ENCODE measurements at regions not wholly inside any gene's neighbourhood (a gene's known extent, or its start where the extent isn't known, plus 50 kb on each side); places are given as distances from the start of the nearest gene placed in this dataset.
"Not testable (repeated sequence)": the region's sequence is repeated elsewhere in the genome, so short reads cannot be mapped to it uniquely, and the experiment has no call there.

GRCh38 chr1:99441299-99442095, 177.2 kb downstream of the PLPPR4 start:
- 55% methylated on average over 2 of the region's 6 CpGs for WGBS (ENCODE audit: insufficient coverage)
- H3K9me3 ChIP-seq (replicated peaks; ENCODE audit: control insufficient read depth, low read depth, low read length) = no peaks in the 10 kb centered on the region
- no peaks in the 10 kb centered on the region for H3K36me3 ChIP-seq (ENCODE audit: control insufficient read depth, insufficient read depth, low read length)
- no peak overlapping the region for H3K4me3 ChIP-seq (ENCODE audit: low read length)
- H3K4me1 ChIP-seq (ENCODE audit: control insufficient read depth, insufficient read depth, low read length) = no peaks in the 10 kb centered on the region
- no peak overlapping the region for H3K27ac ChIP-seq (ENCODE audit: low read length)
- no peaks in the 10 kb centered on the region for H3K27me3 ChIP-seq (ENCODE audit: control insufficient read depth, insufficient read depth, low read length)
- peak; percentile 64 for DNase-seq

GRCh38 chr1:99444211-99444927, 180.1 kb downstream of the PLPPR4 start:
- H3K36me3 ChIP-seq (ENCODE audit: control insufficient read depth, insufficient read depth, low read length); H3K4me3 ChIP-seq (ENCODE audit: low read length); H3K4me1 ChIP-seq (ENCODE audit: control insufficient read depth, insufficient read depth, low read length); H3K9me3 ChIP-seq (replicated peaks; ENCODE audit: control insufficient read depth, low read depth, low read length); DNase-seq; H3K27me3 ChIP-seq (ENCODE audit: control insufficient read depth, insufficient read depth, low read length): not testable (repeated sequence)
- WGBS (ENCODE audit: insufficient coverage) = 88% methylated on average over 1 of the region's 6 CpGs
- H3K27ac ChIP-seq (ENCODE audit: low read length) = peak overlapping the region; percentile 69

- H3K27ac ChIP-seq (ENCODE audit: low read length) = peak overlapping the region; percentile 69
- no peaks in the 10 kb centered on the region for H3K27me3 ChIP-seq (ENCODE audit: control insufficient read depth, insufficient read depth, low read length)
These were observed 180.8 kb downstream of the PLPPR4 start for GRCh38 chr1:99445071-99445470.

GRCh38 chr1:99445486-99445885, 181.2 kb downstream of the PLPPR4 start:
- no peaks in the 10 kb centered on the region for H3K27me3 ChIP-seq (ENCODE audit: control insufficient read depth, insufficient read depth, low read length)
- no peaks in the 10 kb centered on the region for H3K4me1 ChIP-seq (ENCODE audit: control insufficient read depth, insufficient read depth, low read length)
- no peak overlapping the region for H3K4me3 ChIP-seq (ENCODE audit: low read length)
- no CpG with 5 or more reads among the region's 1 CpG for WGBS (ENCODE audit: insufficient coverage)
- peak; percentile 98 for DNase-seq
- no peaks in the 10 kb centered on the region for H3K9me3 ChIP-seq (replicated peaks; ENCODE audit: control insufficient read depth, low read depth, low read length)
- peak overlapping the region; percentile 65 for H3K27ac ChIP-seq (ENCODE audit: low read length)
- H3K36me3 ChIP-seq (ENCODE audit: control insufficient read depth, insufficient read depth, low read length) = no peaks in the 10 kb centered on the region

More at GRCh38 chr1:99445071-99445470, 180.8 kb downstream of the PLPPR4 start:
- no peak overlapping the region for H3K4me3 ChIP-seq (ENCODE audit: low read length)
- H3K9me3 ChIP-seq (replicated peaks; ENCODE audit: control insufficient read depth, low read depth, low read length) = no peaks in the 10 kb centered on the region
- H3K4me1 ChIP-seq (ENCODE audit: control insufficient read depth, insufficient read depth, low read length) = no peaks in the 10 kb centered on the region
- no peaks in the 10 kb centered on the region for H3K36me3 ChIP-seq (ENCODE audit: control insufficient read depth, insufficient read depth, low read length)
- DNase-seq = peak; percentile 87

DNA sequence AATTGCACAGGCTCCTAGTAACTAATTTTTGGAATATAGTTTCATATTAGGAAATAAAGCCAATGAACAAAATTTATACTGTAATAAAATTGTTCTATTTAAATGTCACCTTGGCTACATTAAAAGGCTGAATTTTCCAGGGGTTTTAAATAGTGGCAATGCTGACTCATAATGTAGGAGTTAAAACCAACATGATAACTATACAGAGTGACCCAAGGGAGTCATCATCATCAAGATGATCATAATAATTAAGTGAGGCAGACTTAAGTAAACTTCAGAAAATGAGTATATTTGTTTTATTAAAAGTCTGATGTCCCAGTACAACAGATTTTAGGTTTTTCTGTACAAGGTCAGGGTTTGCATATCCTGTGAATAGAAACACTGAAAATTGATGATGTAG, 183.4 kb downstream of the PLPPR4 start:
- Histone ChIP-seq H3K9me3 (replicated peaks; ENCODE audit: control insufficient read depth, low read depth, low read length) (no peaks in the 10 kb centered on the region), H3K4me3 (ENCODE audit: low read length) (no peak overlapping the region), H3K27ac (ENCODE audit: low read length) (no peak overlapping the region), H3K4me1 (ENCODE audit: control insufficient read depth, insufficient read depth, low read length) (no peaks in the 10 kb centered on the region), H3K27me3 (ENCODE audit: control insufficient read depth, insufficient read depth, low read length) (no peaks in the 10 kb centered on the region), H3K36me3 (ENCODE audit: control insufficient read depth, insufficient read depth, low read length) (no peaks in the 10 kb centered on the region)
- peak; percentile 59 for DNase-seq

DNA sequence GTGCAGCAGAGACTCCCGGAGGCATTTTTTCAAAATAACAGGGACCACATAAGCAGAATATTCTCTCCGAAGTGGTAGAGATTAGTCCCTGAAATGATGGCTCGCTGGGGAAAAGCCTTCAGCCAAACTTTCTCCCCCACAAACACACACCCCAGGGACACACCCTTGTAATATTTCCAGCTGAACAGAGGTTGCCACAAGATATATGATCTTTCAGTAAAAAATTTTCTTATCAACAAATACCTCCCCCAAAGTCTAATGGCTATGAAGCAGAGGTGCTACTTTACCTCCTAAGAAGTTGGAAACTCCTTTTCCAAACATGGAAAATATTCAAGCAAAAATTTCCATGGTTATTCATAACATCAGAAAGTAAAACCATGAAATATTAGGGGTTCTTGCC, 190.2 kb upstream of the PALMD start:
- Histone ChIP-seq H3K36me3 (ENCODE audit: control insufficient read depth, insufficient read depth, low read length) (no peaks in the 10 kb centered on the region), H3K4me1 (ENCODE audit: control insufficient read depth, insufficient read depth, low read length) (no peaks in the 10 kb centered on the region), H3K4me3 (ENCODE audit: low read length) (no peak overlapping the region), H3K9me3 (replicated peaks; ENCODE audit: control insufficient read depth, low read depth, low read length) (no peaks in the 10 kb centered on the region), H3K27me3 (ENCODE audit: control insufficient read depth, insufficient read depth, low read length) (no peaks in the 10 kb centered on the region), H3K27ac (ENCODE audit: low read length) (no peak overlapping the region)
- WGBS (ENCODE audit: insufficient coverage) = no CpG with 5 or more reads among the region's 3 CpGs
- no peak for DNase-seq

DNA sequence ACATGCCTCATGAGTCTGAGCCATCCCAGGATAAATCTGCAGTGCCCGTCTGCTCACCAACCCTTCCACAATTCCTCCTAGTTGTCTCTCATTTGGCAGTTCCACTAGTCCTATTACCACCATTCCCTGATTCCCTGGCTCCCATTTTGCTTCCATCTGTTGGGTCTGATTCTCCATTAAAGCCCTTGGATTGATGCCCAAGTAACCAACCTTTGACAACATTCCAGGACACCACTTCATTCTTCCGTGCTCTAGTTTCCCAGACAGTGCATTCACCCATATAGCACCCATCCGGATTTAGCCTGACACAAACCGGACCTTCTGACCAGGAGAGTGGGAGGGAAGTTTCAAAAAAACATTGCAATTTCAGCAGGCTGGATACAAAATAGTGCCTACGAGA, 189.4 kb upstream of the PALMD start:
- no peak for DNase-seq
- Histone ChIP-seq H3K27me3 (ENCODE audit: control insufficient read depth, insufficient read depth, low read length) (no peaks in the 10 kb centered on the region), H3K36me3 (ENCODE audit: control insufficient read depth, insufficient read depth, low read length) (no peaks in the 10 kb centered on the region), H3K4me1 (ENCODE audit: control insufficient read depth, insufficient read depth, low read length) (no peaks in the 10 kb centered on the region), H3K27ac (ENCODE audit: low read length) (no peak overlapping the region), H3K9me3 (replicated peaks; ENCODE audit: control insufficient read depth, low read depth, low read length) (no peaks in the 10 kb centered on the region), H3K4me3 (ENCODE audit: low read length) (no peak overlapping the region)
- WGBS (ENCODE audit: insufficient coverage) = 79% methylated on average over 1 of the region's 5 CpGs

- no peak for DNase-seq
- WGBS (ENCODE audit: insufficient coverage) = no CpG with 5 or more reads among the region's 4 CpGs
- Histone ChIP-seq H3K9me3 (replicated peaks; ENCODE audit: control insufficient read depth, low read depth, low read length) (no peaks in the 10 kb centered on the region), H3K4me1 (ENCODE audit: control insufficient read depth, insufficient read depth, low read length) (no peaks in the 10 kb centered on the region), H3K27ac (ENCODE audit: low read length) (no peak overlapping the region), H3K4me3 (ENCODE audit: low read length) (no peak overlapping the region), H3K36me3 (ENCODE audit: control insufficient read depth, insufficient read depth, low read length) (no peaks in the 10 kb centered on the region), H3K27me3 (ENCODE audit: control insufficient read depth, insufficient read depth, low read length) (no peaks in the 10 kb centered on the region)
These were observed 188.3 kb upstream of the PALMD start for GRCh38 chr1:99457381-99458165.

DNA sequence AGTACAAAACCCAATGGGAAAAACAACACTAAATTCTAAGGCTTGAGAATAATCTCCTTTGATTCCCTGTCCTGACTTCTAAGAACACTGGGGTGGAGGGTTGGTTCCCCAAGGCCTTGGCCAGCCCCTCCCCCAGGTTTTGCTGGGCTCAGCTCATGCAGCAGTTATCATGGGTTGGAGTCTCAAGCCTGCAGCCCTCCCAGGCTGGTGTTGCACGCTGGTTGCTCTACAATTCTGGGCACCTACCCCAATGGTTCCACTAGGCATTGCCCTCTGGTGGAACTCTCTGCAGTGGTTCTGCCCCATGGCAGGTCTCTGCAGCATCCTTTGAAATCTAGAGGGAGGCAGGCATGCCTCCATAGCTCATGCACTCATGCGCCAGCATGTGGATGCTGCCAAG, 184.4 kb upstream of the PALMD start:
- Histone ChIP-seq H3K27me3 (ENCODE audit: control insufficient read depth, insufficient read depth, low read length) (no peaks in the 10 kb centered on the region), H3K9me3 (replicated peaks; ENCODE audit: control insufficient read depth, low read depth, low read length) (no peaks in the 10 kb centered on the region), H3K4me1 (ENCODE audit: control insufficient read depth, insufficient read depth, low read length) (peaks cover 3% of the 10 kb centered on the region), H3K27ac (ENCODE audit: low read length) (no peak overlapping the region), H3K36me3 (ENCODE audit: control insufficient read depth, insufficient read depth, low read length) (no peaks in the 10 kb centered on the region), H3K4me3 (ENCODE audit: low read length) (no peak overlapping the region)
- 89% methylated on average over 1 of the region's 2 CpGs for WGBS (ENCODE audit: insufficient coverage)
- no peak for DNase-seq

DNA sequence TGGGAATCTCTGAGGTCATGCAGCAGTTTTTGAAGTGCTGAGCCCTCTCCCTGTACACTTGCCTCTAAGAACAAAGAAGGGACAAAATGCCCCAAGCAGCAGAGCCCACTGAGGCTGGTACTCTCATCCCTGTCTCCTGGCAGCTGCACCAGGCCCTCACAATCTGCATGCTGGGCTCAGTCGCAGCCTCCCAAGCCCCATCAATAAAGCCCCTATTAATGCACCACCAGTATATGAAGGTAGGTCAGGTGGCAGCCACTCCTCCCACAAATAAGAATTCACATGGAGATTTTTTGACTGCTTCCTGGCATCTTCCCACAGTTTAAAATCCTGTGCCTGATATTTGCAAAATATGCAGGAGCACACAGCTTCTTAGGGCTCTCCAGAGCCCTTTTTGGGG, 181.2 kb upstream of the PALMD start:
- H3K4me1 ChIP-seq (ENCODE audit: control insufficient read depth, insufficient read depth, low read length) = peaks cover 3% of the 10 kb centered on the region
- WGBS (ENCODE audit: insufficient coverage) = 78% methylated on average over 1 of the region's 1 CpG
- no peak for DNase-seq

More for the DNA sequence above, 181.2 kb upstream of the PALMD start:
- Histone ChIP-seq H3K27me3 (ENCODE audit: control insufficient read depth, insufficient read depth, low read length) (no peaks in the 10 kb centered on the region), H3K36me3 (ENCODE audit: control insufficient read depth, insufficient read depth, low read length) (no peaks in the 10 kb centered on the region), H3K27ac (ENCODE audit: low read length) (no peak overlapping the region), H3K4me3 (ENCODE audit: low read length) (no peak overlapping the region), H3K9me3 (replicated peaks; ENCODE audit: control insufficient read depth, low read depth, low read length) (no peaks in the 10 kb centered on the region)
